ENCODE measurements at regions not wholly inside any gene's neighbourhood (a gene's known extent, or its start where the extent isn't known, plus 50 kb on each side); places are given as distances from the start of the nearest gene placed in this dataset.

DNA sequence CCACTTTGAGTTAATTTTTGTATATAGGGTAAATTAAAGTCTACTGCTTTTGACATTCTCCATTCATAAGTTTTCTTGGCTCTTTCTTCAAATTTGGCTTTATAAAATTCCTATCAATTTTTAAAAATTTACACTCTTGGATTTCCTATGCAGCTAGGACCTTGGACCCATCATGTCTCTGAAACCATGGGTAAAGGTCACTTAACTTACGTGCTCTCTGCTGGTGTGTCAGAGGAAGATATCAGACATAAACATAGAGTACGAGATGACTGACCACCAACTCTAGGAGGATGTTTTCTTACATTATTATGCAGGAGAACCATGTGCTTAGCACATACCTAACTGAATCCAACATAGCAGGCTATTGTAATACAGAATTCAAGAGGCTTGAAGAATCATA lies 62.5 kb upstream of the C1GALT1C1 start:
- no peak for DNase-seq (ENCODE audit: low spot score)

DNA sequence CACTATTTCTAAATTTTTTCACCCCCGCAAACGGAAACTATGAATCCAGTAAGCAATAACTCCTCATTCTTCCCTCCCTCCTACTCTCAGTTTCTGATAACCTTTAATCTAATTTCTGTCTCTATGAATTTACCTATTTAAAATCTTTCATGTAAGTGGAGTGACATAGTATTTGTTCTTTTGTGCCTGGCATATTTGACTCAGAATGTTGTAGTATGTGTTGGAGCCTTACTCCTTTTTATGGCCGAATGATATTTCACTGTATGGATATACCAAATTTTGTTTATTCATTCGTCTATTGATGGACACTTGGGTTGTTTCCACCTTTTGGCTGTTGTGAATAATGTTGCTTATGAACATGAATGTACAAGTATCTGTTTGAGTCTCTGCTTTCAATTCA lies 61.1 kb upstream of the C1GALT1C1 start:
- DNase-seq (ENCODE audit: low spot score) = no peak

DNA sequence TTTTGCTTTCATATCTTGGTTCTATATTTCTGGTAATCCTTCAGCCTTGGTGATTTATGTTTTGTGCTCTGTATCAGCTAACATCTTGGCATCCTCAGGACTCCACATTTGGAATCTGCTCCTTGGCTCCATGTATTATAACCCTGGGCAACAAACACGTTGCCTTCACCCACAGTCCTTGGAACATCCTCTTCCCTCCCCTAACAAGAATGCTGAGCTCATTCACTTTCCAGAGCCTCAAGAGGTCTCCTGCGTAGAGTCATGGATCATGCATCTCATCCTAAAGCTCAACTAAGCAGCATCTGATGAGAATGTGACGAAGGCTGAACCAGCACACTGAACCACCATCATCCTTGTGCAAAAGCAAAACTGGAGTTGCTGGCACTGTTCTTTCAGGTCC lies 60.5 kb upstream of the C1GALT1C1 start:
- no peak for DNase-seq (ENCODE audit: low spot score)

DNA sequence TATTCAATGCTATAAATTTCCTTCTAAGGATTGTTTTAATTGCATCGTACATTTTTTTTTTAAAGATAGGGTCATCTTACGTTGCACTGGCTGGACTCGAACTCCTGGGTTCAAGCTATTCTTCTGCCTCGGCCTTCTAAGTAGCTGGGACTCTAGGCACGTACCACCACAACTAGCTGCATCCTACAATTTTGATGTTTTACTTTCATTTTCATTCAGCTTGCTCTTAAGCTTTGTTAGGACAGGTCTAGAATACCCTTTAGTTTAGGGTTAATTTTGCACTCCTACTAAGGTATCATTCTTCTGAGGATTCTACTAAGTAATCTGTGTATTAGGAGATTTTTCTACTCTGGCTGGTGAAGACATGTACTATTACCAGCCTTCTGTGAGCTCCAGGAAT lies 50.2 kb upstream of the C1GALT1C1 start:
- no peak for DNase-seq (ENCODE audit: low spot score)

Measured in pons (tissue), 1 donor.